Endothelial cell of umbilical vein (primary cell): ENCODE measurements at regions not wholly inside any gene's neighbourhood (a gene's known extent, or its start where the extent isn't known, plus 50 kb on each side); places are given as distances from the start of the nearest gene placed in this dataset.

Source experiments
- BruUV-seq: library from RNA; stranded (reverse); fragments of 400-500 nt; replicated peaks from 2 replicates; lab custom pipeline; 2021; lab: Mats Ljungman, UMichigan
- CTCF ChIA-PET: fragments of 300-600, 350-600 bp; sonication (Branson Sonifier 250); formaldehyde crosslinking; loops from one replicate; lab custom pipeline; 2021; ENCODE audit warnings: antibody characterized with exemption, inconsistent platforms; lab: Charles Lee
- POLR2A ChIA-PET: fragments of 300-600, 350-600 bp; sonication (Branson Sonifier 250); formaldehyde crosslinking; loops from one replicate; lab custom pipeline; 2021; ENCODE audit warnings: antibody characterized with exemption, inconsistent platforms; lab: Charles Lee
- DNase-seq: peaks from one replicate; pipeline ENCODE4 v3.0.0-alpha.2; 2011; ENCODE audit warnings: low read depth, low spot score
- FAIRE-seq: peaks from 2 replicates; lab custom pipeline; 2011; peaks lifted over from hg19 to GRCh38; lab: Jason Lieb, UNC
- H2AFZ ChIP-seq: 2 replicates; pipeline ENCODE4 v1.6.0; 2012; ENCODE audit warnings: low read depth, low read length, control low read depth, inconsistent platforms
- H3K27ac ChIP-seq: 2 replicates; pipeline ENCODE4 v1.5.1; 2011; ENCODE audit warnings: low read depth, mild to moderate bottlenecking, control low read depth, low read length, moderate library complexity; ENCODE audit not compliant: insufficient read depth
- H3K27me3 ChIP-seq, 2 experiments: 2 replicates each; pipeline versions ENCODE4 v1.6.0 to v1.6.1; 2011; ENCODE audit warnings: low read length in 2 of 2, mixed read lengths in 1 of 2; ENCODE audit not compliant: control insufficient read depth in 2 of 2, insufficient read depth in 2 of 2
- H3K36me3 ChIP-seq, 2 experiments: 2 replicates in 1 of 2; 3 replicates in 1 of 2; pipeline ENCODE4 v1.5.1; 2011; ENCODE audit warnings: low read length in 2 of 2, mild to moderate bottlenecking in 1 of 2, moderate library complexity in 1 of 2; ENCODE audit not compliant: control insufficient read depth in 2 of 2, insufficient read depth in 2 of 2; ENCODE audit errors: extremely low read depth in 1 of 2
- H3K4me1 ChIP-seq: 3 replicates; pipeline ENCODE4 v1.5.1; 2011; ENCODE audit warnings: mild to moderate bottlenecking, low read length; ENCODE audit not compliant: control insufficient read depth, insufficient read depth; ENCODE audit errors: extremely low read depth
- H3K4me2 ChIP-seq: 2 replicates; pipeline ENCODE4 v1.6.1; 2011; ENCODE audit warnings: low read length, control low read depth, mixed read lengths; ENCODE audit not compliant: insufficient read depth
- H3K4me3 ChIP-seq, 3 experiments: fragments of 200-600 bp in 1 of 3; sonication (generic), shearing (Covaris generic) in 1 of 3; replicated peaks in 1 of 3; 2 replicates each; pipeline ENCODE4 v1.5.1; 2011 to 2016; ENCODE audit warnings: control low read depth in 3 of 3, low read length in 3 of 3, mild to moderate bottlenecking in 2 of 3, inconsistent platforms in 1 of 3, low read depth in 1 of 3, moderate library complexity in 1 of 3; ENCODE audit not compliant: insufficient read depth in 1 of 3
- H3K79me2 ChIP-seq: 2 replicates; pipeline ENCODE4 v1.6.0; 2012; ENCODE audit warnings: low read length, inconsistent platforms; ENCODE audit not compliant: control insufficient read depth, insufficient read depth
- H3K9ac ChIP-seq: replicated peaks from 2 replicates; pipeline ENCODE3; 2011; ENCODE audit warnings: low read length, control low read depth; ENCODE audit not compliant: insufficient read depth; ENCODE audit errors: extremely low read depth
- H3K9me1 ChIP-seq: replicated peaks from 3 replicates; pipeline ENCODE4 v1.6.0; 2011; ENCODE audit warnings: mild to moderate bottlenecking, low read length; ENCODE audit not compliant: control insufficient read depth, insufficient read depth; ENCODE audit errors: extremely low read depth
- H3K9me3 ChIP-seq: replicated peaks from 2 replicates; pipeline ENCODE4 v1.5.1; 2012; ENCODE audit warnings: low read length, inconsistent platforms; ENCODE audit not compliant: control insufficient read depth, insufficient read depth
- H4K20me1 ChIP-seq: replicated peaks from 2 replicates; pipeline ENCODE3; 2011; ENCODE audit warnings: mild to moderate bottlenecking, low read length; ENCODE audit not compliant: control insufficient read depth, insufficient read depth; ENCODE audit errors: extremely low read depth
- CTCF ChIP-seq, 2 donors: IDR thresholded peaks; 1 replicate in 1 of 2; 2 replicates in 1 of 2; pipeline ENCODE4 v1.5.1; 2011; ENCODE audit warnings: low read length in 2 of 2, mild to moderate bottlenecking in 2 of 2, moderate library complexity in 2 of 2, control low read depth in 1 of 2, inconsistent platforms in 1 of 2, low read depth in 1 of 2; ENCODE audit not compliant: insufficient read depth in 1 of 2; ENCODE audit errors: extremely low read depth in 1 of 2
- EZH2 ChIP-seq: IDR thresholded peaks from 2 replicates; pipeline ENCODE4 v1.6.1; 2012; ENCODE audit warnings: borderline replicate concordance, low read depth, mild to moderate bottlenecking, moderate library complexity, low read length, inconsistent platforms; ENCODE audit not compliant: severe bottlenecking
- FOS ChIP-seq: IDR thresholded peaks from 2 replicates; pipeline ENCODE4 v1.6.1; 2011; ENCODE audit warnings: mild to moderate bottlenecking, low read length, moderate library complexity, borderline replicate concordance; ENCODE audit not compliant: insufficient read depth
- JUN ChIP-seq: IDR thresholded peaks from 2 replicates; pipeline ENCODE4 v1.6.1; 2011; ENCODE audit warnings: borderline replicate concordance, low read depth; ENCODE audit not compliant: insufficient read length, insufficient read depth
- MAX ChIP-seq: IDR thresholded peaks from 2 replicates; pipeline ENCODE4 v1.6.1; 2011; ENCODE audit not compliant: insufficient read depth, insufficient read length
- POLR2A ChIP-seq: IDR thresholded peaks from 2 replicates; pipeline ENCODE4 v1.6.1; 2012; ENCODE audit warnings: low read depth, mild to moderate bottlenecking, control low read depth, low read length
- dilution Hi-C: fragments of 300-500 bp; cut with MboI; formaldehyde crosslinking; loops from one replicate; pipeline ENCODE4 v1.15.0; 2019; ENCODE audit warnings: low sequenced_read_pairs; ENCODE audit not compliant: extremely low pct_ligation_motif_present
- intact Hi-C: fragments of 100-400 bp; cut with micrococcal nuclease; formaldehyde crosslinking; loops from one replicate; pipeline ENCODE4 v1.10.0; 2022

- ChIA-PET POLR2A (no interaction called here), CTCF (interaction anchor here (0.8 to 1.7 kb wide), 2 partner anchors 46 to 274 kb away, joined by 3 to 6 read pairs; no protein-coding TSS in a partner anchor)
- Histone ChIP-seq H3K9ac (no peak overlapping the region), H3K27ac (no peak overlapping the region), H3K9me1 (no peaks in the 10 kb centered on the region), H3K4me3 (no peak overlapping the region), H4K20me1 (no peaks in the 10 kb centered on the region), H3K27me3 (no peaks in the 10 kb centered on the region), H3K9me3 (no peaks in the 10 kb centered on the region), H2AFZ (no peak overlapping the region), H3K4me2 (no peak overlapping the region), H3K4me1 (no peaks in the 10 kb centered on the region), H3K79me2 (no peaks in the 10 kb centered on the region), H3K36me3 (no peaks in the 10 kb centered on the region)
- intact Hi-C loops: no loop called here
- no peak for FAIRE-seq
- no TSS peak for BruUV-seq
- TF ChIP-seq CTCF (IDR thresholded peaks at IDR 0.05; ENCODE audit: extremely low read depth in 1 of 2, insufficient read depth in 1 of 2, low read depth in 1 of 2, low read length in 2 of 2): no peak
- TF ChIP-seq EZH2: no peak
- no peak for TF ChIP-seq POLR2A
- no peak for TF ChIP-seq JUN
- no peak for TF ChIP-seq MAX
- no peak for TF ChIP-seq FOS
- DNase-seq: no peak
- dilution Hi-C loops: no loop called here
Observed at GRCh38 chr15:57797110-57797509, 90.6 kb downstream of the POLR2M start.
